ENCODE measurements at regions not wholly inside any gene's neighbourhood (a gene's known extent, or its start where the extent isn't known, plus 50 kb on each side); places are given as distances from the start of the nearest gene placed in this dataset.

DNA sequence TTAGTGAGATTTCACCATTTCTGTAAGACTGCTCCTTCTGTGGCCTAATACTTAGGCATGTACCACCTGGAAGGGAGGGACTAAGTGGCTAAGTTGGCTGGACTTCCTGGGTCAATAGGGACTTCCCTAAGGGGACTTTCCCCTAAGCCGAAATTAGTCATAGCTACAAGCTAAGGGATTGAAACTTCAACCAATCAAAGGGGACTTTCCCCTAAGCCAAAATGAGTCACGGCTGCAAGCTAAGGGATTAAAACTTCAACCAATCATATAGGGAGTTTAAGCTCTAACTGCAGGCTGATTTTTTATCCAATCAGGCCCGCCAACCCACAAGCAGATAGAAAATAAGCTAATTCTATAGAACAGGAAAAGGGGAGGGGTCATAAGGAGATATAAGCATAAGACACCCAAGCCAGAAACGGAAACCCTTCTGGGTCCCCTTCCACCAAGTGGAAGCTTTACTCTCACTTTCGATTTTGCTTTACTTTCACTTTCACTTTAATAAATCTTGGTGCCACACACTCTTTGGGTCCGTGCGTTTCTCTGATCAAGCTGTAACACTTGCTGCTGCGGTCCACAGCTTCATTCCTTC lies 382.8 kb downstream of the KLHL4 start:
- CTCF ChIA-PET: no interaction called here
- Mint-ChIP-seq H3K9me3 (peaks cover 8% of the 10 kb centered on the region), H3K27me3 (ENCODE audit: low read depth) (no peaks in the 10 kb centered on the region), H3K36me3 (no peaks in the 10 kb centered on the region), H3K27ac (no peak overlapping the region), H3K4me3 (no peak overlapping the region), H3K4me1 (peaks cover 16% of the 10 kb centered on the region)
- TF ChIP-seq ZNF232 (CRISPR knock-in tag; IDR thresholded peaks at IDR 0.05): no peak
- TF ChIP-seq ESRRA (CRISPR knock-in tag; IDR thresholded peaks at IDR 0.05; ENCODE audit: borderline replicate concordance): no peak
- no peak for TF ChIP-seq ZNF138 (CRISPR knock-in tag; conservative IDR thresholded peaks at IDR 0.05)
- TF ChIP-seq, protein P1, sequence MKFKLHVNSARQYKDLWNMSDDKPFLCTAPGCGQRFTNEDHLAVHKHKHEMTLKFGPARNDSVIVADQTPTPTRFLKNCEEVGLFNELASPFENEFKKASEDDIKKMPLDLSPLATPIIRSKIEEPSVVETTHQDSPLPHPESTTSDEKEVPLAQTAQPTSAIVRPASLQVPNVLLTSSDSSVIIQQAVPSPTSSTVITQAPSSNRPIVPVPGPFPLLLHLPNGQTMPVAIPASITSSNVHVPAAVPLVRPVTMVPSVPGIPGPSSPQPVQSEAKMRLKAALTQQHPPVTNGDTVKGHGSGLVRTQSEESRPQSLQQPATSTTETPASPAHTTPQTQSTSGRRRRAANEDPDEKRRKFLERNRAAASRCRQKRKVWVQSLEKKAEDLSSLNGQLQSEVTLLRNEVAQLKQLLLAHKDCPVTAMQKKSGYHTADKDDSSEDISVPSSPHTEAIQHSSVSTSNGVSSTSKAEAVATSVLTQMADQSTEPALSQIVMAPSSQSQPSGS (CRISPR knock-in tag; IDR thresholded peaks at IDR 0.05; ENCODE audit: borderline replicate concordance, low read depth): no peak
- TF ChIP-seq ZNF219 (CRISPR knock-in tag; IDR thresholded peaks at IDR 0.05; ENCODE audit: borderline replicate concordance): no peak
- ATAC-seq (no peak), DNase-seq (ENCODE audit: low spot score) (no peak)
- POLR2A ChIA-PET: no interaction called here

DNA sequence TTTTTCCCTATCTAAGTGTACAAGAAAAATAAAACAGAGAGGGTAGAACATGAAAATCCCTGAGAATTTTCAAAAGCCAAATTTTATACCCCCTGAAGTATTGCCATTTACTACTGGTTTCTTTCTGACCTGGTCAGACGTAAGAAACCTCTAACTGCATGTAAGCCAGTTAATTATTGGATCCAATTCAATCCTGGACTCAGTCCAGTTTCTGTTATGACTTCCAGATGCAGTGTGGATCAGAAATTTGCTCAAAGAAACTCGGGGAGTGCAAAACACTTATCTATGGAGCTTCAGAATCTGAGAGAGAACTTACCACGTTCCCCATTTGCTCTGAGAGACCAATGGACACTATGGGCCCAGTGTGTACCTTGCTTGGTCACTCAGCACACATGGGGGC lies 383.5 kb downstream of the KLHL4 start:
- POLR2A ChIA-PET: no interaction called here
- TF ChIP-seq, protein P1 (CRISPR knock-in tag; IDR thresholded peaks at IDR 0.05; ENCODE audit: borderline replicate concordance, low read depth): no peak
- TF ChIP-seq MAX (CRISPR knock-in tag; IDR thresholded peaks at IDR 0.05) (no peak), ESRRA (CRISPR knock-in tag; IDR thresholded peaks at IDR 0.05; ENCODE audit: borderline replicate concordance) (no peak), PRDM15 (CRISPR knock-in tag; IDR thresholded peaks at IDR 0.05) (no peak)
- CTCF ChIA-PET: no interaction called here

DNA sequence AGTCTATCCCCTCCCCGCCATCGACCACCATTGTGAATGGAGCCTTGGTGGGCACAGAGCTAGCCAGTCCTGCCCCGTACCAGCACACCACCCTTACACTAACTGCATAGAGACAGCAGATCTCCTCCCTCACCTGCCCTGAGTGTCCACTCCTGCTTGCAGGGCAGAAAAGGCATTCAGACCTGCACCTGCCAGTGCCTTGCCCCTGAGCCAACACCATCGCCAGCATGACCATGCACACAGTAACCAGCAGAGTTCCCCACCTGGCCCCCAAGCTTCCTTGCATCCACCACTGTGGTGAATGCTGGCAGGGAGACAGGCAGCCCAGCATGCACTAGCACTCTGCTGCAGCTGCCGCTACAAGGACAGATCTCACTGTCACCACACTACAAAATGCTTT lies 397.1 kb downstream of the KLHL4 start:
- ChIA-PET CTCF (no interaction called here), POLR2A (no interaction called here)
- no peak overlapping the region for H3K4me3 Mint-ChIP-seq
- H3K27me3 Mint-ChIP-seq (ENCODE audit: low read depth): no peaks in the 10 kb centered on the region
- no peak overlapping the region for H3K27ac Mint-ChIP-seq
- DNase-seq (ENCODE audit: low spot score) (no peak), ATAC-seq (no peak)
- H3K9me3 Mint-ChIP-seq: peaks cover 20% of the 10 kb centered on the region
- no peaks in the 10 kb centered on the region for H3K4me1 Mint-ChIP-seq
- H3K36me3 Mint-ChIP-seq: peaks cover 3% of the 10 kb centered on the region; the same call in 1 of the 2 replicates
- TF ChIP-seq CBFB (CRISPR knock-in tag; IDR thresholded peaks at IDR 0.05; ENCODE audit: low read depth): no peak
- TF ChIP-seq RORB (CRISPR knock-in tag; IDR thresholded peaks at IDR 0.05): no peak
- no peak for TF ChIP-seq JAZF1 (CRISPR knock-in tag; IDR thresholded peaks at IDR 0.05)
- no peak for TF ChIP-seq ZBTB21 (CRISPR knock-in tag; IDR thresholded peaks at IDR 0.05; ENCODE audit: borderline replicate concordance)
- TF ChIP-seq ZNF232 (CRISPR knock-in tag; IDR thresholded peaks at IDR 0.05): no peak
- TF ChIP-seq CDX4 (CRISPR knock-in tag; IDR thresholded peaks at IDR 0.05; ENCODE audit: borderline replicate concordance): no peak
- no peak for TF ChIP-seq ZNF671 (CRISPR knock-in tag; IDR thresholded peaks at IDR 0.05)
- no peak for TF ChIP-seq ATF1 (CRISPR knock-in tag; IDR thresholded peaks at IDR 0.05)
- no peak for TF ChIP-seq KAT7 (CRISPR knock-in tag; IDR thresholded peaks at IDR 0.05; ENCODE audit: borderline replicate concordance)
- TF ChIP-seq SMAD4 (CRISPR knock-in tag; IDR thresholded peaks at IDR 0.05): no peak
- no peak for TF ChIP-seq ZNF138 (CRISPR knock-in tag; conservative IDR thresholded peaks at IDR 0.05)
- no peak for TF ChIP-seq GTF2I (CRISPR knock-in tag; conservative IDR thresholded peaks at IDR 0.05)
- no peak for TF ChIP-seq ETV6 (CRISPR knock-in tag; IDR thresholded peaks at IDR 0.05)
- no peak for TF ChIP-seq ZNF121 (CRISPR knock-in tag; IDR thresholded peaks at IDR 0.05)
- TF ChIP-seq MLX (CRISPR knock-in tag; IDR thresholded peaks at IDR 0.05): no peak
- no peak for TF ChIP-seq ESRRA (CRISPR knock-in tag; IDR thresholded peaks at IDR 0.05; ENCODE audit: borderline replicate concordance)
- no peak for TF ChIP-seq ATF6 (CRISPR knock-in tag; IDR thresholded peaks at IDR 0.05)

More for the DNA sequence above, 383.5 kb downstream of the KLHL4 start:
- peaks cover 16% of the 10 kb centered on the region for H3K4me1 Mint-ChIP-seq
- DNase-seq (ENCODE audit: low spot score): no peak
- no peak for ATAC-seq
- H3K9me3 Mint-ChIP-seq: peaks cover 8% of the 10 kb centered on the region
- no peak overlapping the region for H3K4me3 Mint-ChIP-seq
- no peak overlapping the region for H3K27ac Mint-ChIP-seq
- no peaks in the 10 kb centered on the region for H3K27me3 Mint-ChIP-seq (ENCODE audit: low read depth)
- H3K36me3 Mint-ChIP-seq: no peaks in the 10 kb centered on the region

All from WTC11 (cell line).